ENCODE measurements at regions not wholly inside any gene's neighbourhood (a gene's known extent, or its start where the extent isn't known, plus 50 kb on each side); places are given as distances from the start of the nearest gene placed in this dataset.
"Not testable (repeated sequence)": the region's sequence is repeated elsewhere in the genome, so short reads cannot be mapped to it uniquely, and the experiment has no call there.

GRCh38 chr9:67724885-67725284, 133.8 kb upstream of the ANKRD20A1 start:
- TF ChIP-seq CTCF, POLR2A (IDR thresholded peaks at IDR 0.05): not testable (repeated sequence)
